ENCODE measurements at regions not wholly inside any gene's neighbourhood (a gene's known extent, or its start where the extent isn't known, plus 50 kb on each side); places are given as distances from the start of the nearest gene placed in this dataset.
"Not testable (repeated sequence)": the region's sequence is repeated elsewhere in the genome, so short reads cannot be mapped to it uniquely, and the experiment has no call there.

- DNase-seq (ENCODE audit: low spot score) (no peak), ATAC-seq (ENCODE audit: low read depth) (no peak)
- H3K27ac ChIP-seq (ENCODE audit: poor library complexity, severe bottlenecking) = no peak overlapping the region
- H3K4me3 ChIP-seq (ENCODE audit: severe bottlenecking) = no peak overlapping the region
- H3K36me3 ChIP-seq (ENCODE audit: low read depth) = no peaks in the 10 kb centered on the region
- H3K9me3 ChIP-seq (ENCODE audit: severe bottlenecking) = no peaks in the 10 kb centered on the region
- H3K4me1 ChIP-seq (ENCODE audit: insufficient read depth, poor library complexity, severe bottlenecking) = no peaks in the 10 kb centered on the region
- TF ChIP-seq, protein P1, sequence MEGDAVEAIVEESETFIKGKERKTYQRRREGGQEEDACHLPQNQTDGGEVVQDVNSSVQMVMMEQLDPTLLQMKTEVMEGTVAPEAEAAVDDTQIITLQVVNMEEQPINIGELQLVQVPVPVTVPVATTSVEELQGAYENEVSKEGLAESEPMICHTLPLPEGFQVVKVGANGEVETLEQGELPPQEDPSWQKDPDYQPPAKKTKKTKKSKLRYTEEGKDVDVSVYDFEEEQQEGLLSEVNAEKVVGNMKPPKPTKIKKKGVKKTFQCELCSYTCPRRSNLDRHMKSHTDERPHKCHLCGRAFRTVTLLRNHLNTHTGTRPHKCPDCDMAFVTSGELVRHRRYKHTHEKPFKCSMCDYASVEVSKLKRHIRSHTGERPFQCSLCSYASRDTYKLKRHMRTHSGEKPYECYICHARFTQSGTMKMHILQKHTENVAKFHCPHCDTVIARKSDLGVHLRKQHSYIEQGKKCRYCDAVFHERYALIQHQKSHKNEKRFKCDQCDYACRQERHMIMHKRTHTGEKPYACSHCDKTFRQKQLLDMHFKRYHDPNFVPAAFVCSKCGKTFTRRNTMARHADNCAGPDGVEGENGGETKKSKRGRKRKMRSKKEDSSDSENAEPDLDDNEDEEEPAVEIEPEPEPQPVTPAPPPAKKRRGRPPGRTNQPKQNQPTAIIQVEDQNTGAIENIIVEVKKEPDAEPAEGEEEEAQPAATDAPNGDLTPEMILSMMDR (IDR thresholded peaks at IDR 0.05; ENCODE audit: poor library complexity, severe bottlenecking) = no peak
- no peaks in the 10 kb centered on the region for H3K27me3 ChIP-seq (ENCODE audit: insufficient read depth, poor library complexity, severe bottlenecking)
Observed at GRCh38 chr10:109219935-109220605, 703.2 kb downstream of the XPNPEP1 start.

DNA sequence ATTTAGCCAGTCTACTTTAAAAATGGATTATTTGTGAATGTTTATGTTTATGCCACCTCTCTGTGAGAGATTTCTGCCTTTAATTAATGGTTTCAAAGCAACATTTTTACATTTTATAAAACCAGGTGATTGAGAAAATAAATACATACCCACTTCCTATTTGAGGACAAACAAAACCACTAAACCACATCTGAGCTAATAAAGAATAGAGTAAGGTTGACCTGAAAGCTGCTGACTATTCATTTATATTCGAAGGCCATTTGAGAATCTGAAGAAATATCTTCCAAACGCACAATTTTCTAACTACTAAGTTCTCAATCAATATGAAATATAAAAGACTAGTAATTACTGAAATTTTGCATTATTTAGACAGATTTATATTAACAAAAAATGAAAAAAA, 705.1 kb downstream of the XPNPEP1 start:
- DNase-seq (ENCODE audit: low spot score) (no peak), ATAC-seq (ENCODE audit: low read depth) (no peak)
- H3K27ac ChIP-seq (ENCODE audit: poor library complexity, severe bottlenecking) = no peak overlapping the region
- no peaks in the 10 kb centered on the region for H3K27me3 ChIP-seq (ENCODE audit: insufficient read depth, poor library complexity, severe bottlenecking)
- no peaks in the 10 kb centered on the region for H3K4me1 ChIP-seq (ENCODE audit: insufficient read depth, poor library complexity, severe bottlenecking)
- H3K36me3 ChIP-seq (ENCODE audit: low read depth) = no peaks in the 10 kb centered on the region
- H3K4me3 ChIP-seq (ENCODE audit: severe bottlenecking) = no peak overlapping the region
- TF ChIP-seq, protein P1 (IDR thresholded peaks at IDR 0.05; ENCODE audit: poor library complexity, severe bottlenecking) = no peak
- H3K9me3 ChIP-seq (ENCODE audit: severe bottlenecking) = no peaks in the 10 kb centered on the region

DNA sequence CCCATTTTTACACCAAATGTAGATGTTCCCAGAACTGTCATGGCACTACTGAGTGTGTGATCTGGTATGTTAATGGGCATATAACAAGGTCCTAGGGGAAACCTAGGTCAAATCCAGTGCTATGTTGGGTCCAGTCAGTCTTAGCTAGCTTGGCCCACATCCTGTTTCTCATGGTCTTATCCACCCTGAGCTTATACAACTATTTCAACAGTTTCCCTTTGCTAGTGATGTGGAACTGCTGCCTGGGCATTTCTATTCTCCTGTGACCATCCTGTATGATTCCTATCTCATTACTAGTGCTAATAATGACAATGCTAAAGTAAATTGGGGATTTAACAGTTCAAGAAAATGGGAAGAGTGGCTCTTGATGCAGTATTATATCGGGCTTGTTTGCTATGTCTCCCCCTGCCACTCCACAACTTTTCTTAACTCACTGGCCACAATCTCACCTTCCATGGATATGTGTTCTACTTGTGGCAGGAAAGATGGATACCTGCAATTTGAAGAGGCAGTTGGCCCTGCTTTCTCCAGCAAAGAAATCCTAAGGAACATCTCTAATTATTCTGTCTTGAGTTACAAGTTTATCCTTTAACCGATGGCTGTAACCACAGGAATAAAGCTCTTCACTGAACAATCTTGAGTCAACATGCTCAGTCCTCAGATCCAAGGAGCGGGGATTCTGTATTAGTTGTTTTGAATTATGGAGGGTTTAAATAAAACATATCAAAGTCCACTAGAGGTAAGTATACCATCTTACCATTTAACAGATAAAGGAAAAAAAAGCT, 707.8 kb downstream of the XPNPEP1 start:
- no peak overlapping the region for H3K27ac ChIP-seq (ENCODE audit: poor library complexity, severe bottlenecking)
- ATAC-seq (ENCODE audit: low read depth) (no peak), DNase-seq (ENCODE audit: low spot score) (no peak)
- no peaks in the 10 kb centered on the region for H3K27me3 ChIP-seq (ENCODE audit: insufficient read depth, poor library complexity, severe bottlenecking)
- TF ChIP-seq, protein P1 (IDR thresholded peaks at IDR 0.05; ENCODE audit: poor library complexity, severe bottlenecking) = no peak
- no peaks in the 10 kb centered on the region for H3K9me3 ChIP-seq (ENCODE audit: severe bottlenecking)
- no peak overlapping the region for H3K4me3 ChIP-seq (ENCODE audit: severe bottlenecking)
- no peaks in the 10 kb centered on the region for H3K36me3 ChIP-seq (ENCODE audit: low read depth)
- H3K4me1 ChIP-seq (ENCODE audit: insufficient read depth, poor library complexity, severe bottlenecking) = no peaks in the 10 kb centered on the region

DNA sequence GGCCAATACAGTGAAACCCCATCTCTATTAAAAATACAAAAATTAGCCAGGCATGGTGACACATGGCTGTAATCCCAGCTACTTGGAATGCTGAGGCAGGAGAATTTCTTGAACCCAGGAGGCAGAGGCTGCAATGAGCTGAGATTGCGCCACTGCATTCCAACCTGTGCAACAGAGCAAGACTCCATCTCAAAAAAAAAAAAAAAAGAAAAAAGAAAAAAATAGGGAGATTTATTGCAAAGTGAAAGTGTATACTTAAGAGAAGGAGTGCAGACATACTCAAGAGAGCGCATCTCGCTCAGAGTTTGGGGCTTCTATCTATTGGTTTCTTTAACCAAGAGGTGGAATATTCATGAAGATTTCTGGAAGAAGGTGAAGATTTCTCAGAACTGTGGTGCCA, 708.4 kb downstream of the XPNPEP1 start:
- H3K9me3 ChIP-seq (ENCODE audit: severe bottlenecking); DNase-seq (ENCODE audit: low spot score); H3K27ac ChIP-seq (ENCODE audit: poor library complexity, severe bottlenecking); H3K4me3 ChIP-seq (ENCODE audit: severe bottlenecking); ATAC-seq (ENCODE audit: low read depth); H3K4me1 ChIP-seq (ENCODE audit: insufficient read depth, poor library complexity, severe bottlenecking); H3K27me3 ChIP-seq (ENCODE audit: insufficient read depth, poor library complexity, severe bottlenecking); H3K36me3 ChIP-seq (ENCODE audit: low read depth): not testable (repeated sequence)

DNA sequence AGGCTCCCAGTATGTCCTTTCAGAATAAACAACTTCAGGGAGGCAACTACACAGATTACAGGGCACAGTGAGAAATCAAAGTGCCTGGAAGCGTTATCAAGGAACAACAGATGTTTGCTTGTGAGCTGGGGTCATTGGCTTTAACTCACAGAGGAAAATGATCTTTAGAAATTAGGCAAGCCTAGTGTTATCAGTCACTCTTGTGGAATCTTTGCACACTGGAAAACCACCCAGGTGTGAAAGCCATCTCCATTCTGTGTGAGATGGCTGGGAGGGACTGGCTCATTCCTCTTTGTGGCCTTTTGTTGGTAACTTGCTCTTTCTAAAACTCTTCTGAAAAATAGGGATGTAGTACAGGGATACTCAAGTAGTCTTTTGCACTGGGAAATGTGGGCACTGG, 716.0 kb downstream of the XPNPEP1 start:
- DNase-seq (ENCODE audit: low spot score) (no peak), ATAC-seq (ENCODE audit: low read depth) (no peak)
- TF ChIP-seq, protein P1 (IDR thresholded peaks at IDR 0.05; ENCODE audit: poor library complexity, severe bottlenecking) = no peak
- H3K27me3 ChIP-seq (ENCODE audit: insufficient read depth, poor library complexity, severe bottlenecking) = no peaks in the 10 kb centered on the region
- no peaks in the 10 kb centered on the region for H3K9me3 ChIP-seq (ENCODE audit: severe bottlenecking)
- H3K27ac ChIP-seq (ENCODE audit: poor library complexity, severe bottlenecking) = no peak overlapping the region
- no peak overlapping the region for H3K4me3 ChIP-seq (ENCODE audit: severe bottlenecking)
- H3K4me1 ChIP-seq (ENCODE audit: insufficient read depth, poor library complexity, severe bottlenecking) = no peaks in the 10 kb centered on the region
- H3K36me3 ChIP-seq (ENCODE audit: low read depth) = no peaks in the 10 kb centered on the region
